Glomerular endothelial cell (primary cell): ENCODE measurements at regions not wholly inside any gene's neighbourhood (a gene's known extent, or its start where the extent isn't known, plus 50 kb on each side); places are given as distances from the start of the nearest gene placed in this dataset.
A peak's percentile ranks its signal among the peaks of the same experiment; 100 is the strongest.
"Not testable (repeated sequence)": the region's sequence is repeated elsewhere in the genome, so short reads cannot be mapped to it uniquely, and the experiment has no call there.

Source experiments
- DNase-seq: peaks from one replicate; pipeline ENCODE4 v3.0.0-alpha.2; 2011; ENCODE audit warnings: low read depth, low spot score; ENCODE audit errors: extremely low read depth

GRCh38 chr7:53087274-53087673, 51.8 kb downstream of the POM121L12 start:
- no peak for DNase-seq

- no peak for DNase-seq
Observed at GRCh38 chr7:53094191-53094590, 58.8 kb downstream of the POM121L12 start.

GRCh38 chr7:53094827-53095226, 59.4 kb downstream of the POM121L12 start:
- DNase-seq, result no peak

GRCh38 chr7:53095731-53096501, 60.5 kb downstream of the POM121L12 start:
- no peak for DNase-seq

GRCh38 chr7:53100091-53100490, 64.7 kb downstream of the POM121L12 start:
- DNase-seq, result no peak

- DNase-seq, result no peak
Observed at GRCh38 chr7:53101026-53101425, 65.6 kb downstream of the POM121L12 start.

- no peak for DNase-seq
Observed at GRCh38 chr7:53110425-53110824, 75.0 kb downstream of the POM121L12 start.

GRCh38 chr7:53111031-53111430, 75.6 kb downstream of the POM121L12 start:
- DNase-seq, result no peak

GRCh38 chr7:53113424-53113823, 78.0 kb downstream of the POM121L12 start:
- DNase-seq, result no peak

GRCh38 chr7:53119514-53119941, 84.1 kb downstream of the POM121L12 start:
- peak; percentile 61 for DNase-seq

- DNase-seq, result no peak
Observed at GRCh38 chr7:53121374-53121773, 85.9 kb downstream of the POM121L12 start.

- DNase-seq, result no peak
Observed at GRCh38 chr7:53131697-53132096, 96.3 kb downstream of the POM121L12 start.

GRCh38 chr7:53151496-53151895, 116.1 kb downstream of the POM121L12 start:
- DNase-seq, result no peak

GRCh38 chr7:53187184-53187583, 151.8 kb downstream of the POM121L12 start:
- not testable (repeated sequence) for DNase-seq

- no peak for DNase-seq
Observed at GRCh38 chr7:53191191-53191695, 155.8 kb downstream of the POM121L12 start.

GRCh38 chr7:53191836-53192443, 156.5 kb downstream of the POM121L12 start:
- DNase-seq, result no peak

- no peak for DNase-seq
Observed at GRCh38 chr7:53205006-53205405, 169.6 kb downstream of the POM121L12 start.

- no peak for DNase-seq
Observed at GRCh38 chr7:53209129-53209528, 173.7 kb downstream of the POM121L12 start.

GRCh38 chr7:53214463-53214862, 179.0 kb downstream of the POM121L12 start:
- DNase-seq, result no peak

GRCh38 chr7:53218730-53219504, 183.5 kb downstream of the POM121L12 start:
- no peak for DNase-seq

GRCh38 chr7:53229202-53229601, 193.8 kb downstream of the POM121L12 start:
- no peak for DNase-seq
